Ascending aorta (tissue), 2 donors: ENCODE measurements at regions not wholly inside any gene's neighbourhood (a gene's known extent, or its start where the extent isn't known, plus 50 kb on each side); places are given as distances from the start of the nearest gene placed in this dataset.
"Not testable (repeated sequence)": the region's sequence is repeated elsewhere in the genome, so short reads cannot be mapped to it uniquely, and the experiment has no call there.

Experiments used
- DNase-seq, 2 donors: peaks; one replicate each; pipeline ENCODE4 v3.0.0-alpha.2; 2019; ENCODE audit warnings: low spot score in 2 of 2
- H3K27ac ChIP-seq, 2 donors: fragments of 200-600 bp; sonication (generic); one replicate each; pipeline ENCODE4 v1.5.1; 2016 to 2017; ENCODE audit warnings: mild to moderate bottlenecking in 1 of 2
- H3K27me3 ChIP-seq: fragments of 200-600 bp; sonication (generic); one replicate; pipeline ENCODE4 v1.5.1; 2017
- H3K36me3 ChIP-seq, 2 donors: fragments of 200-600 bp; sonication (generic); one replicate each; pipeline ENCODE4 v1.5.1; 2016
- H3K4me1 ChIP-seq, 2 donors: fragments of 200-600 bp; sonication (generic); one replicate each; pipeline ENCODE4 v1.5.1; 2016 to 2017; ENCODE audit warnings: mild to moderate bottlenecking in 1 of 2
- H3K4me3 ChIP-seq, 2 donors: fragments of 200-600 bp; sonication (generic); one replicate each; pipeline ENCODE4 v1.5.1; 2016 to 2017; ENCODE audit warnings: mild to moderate bottlenecking in 1 of 2
- H3K9me3 ChIP-seq, 2 donors: fragments of 200-600 bp; sonication (generic); one replicate each; pipeline ENCODE4 v1.5.1; 2016
- CTCF ChIP-seq, 3 experiments: fragments of 200-600 bp in 2 of 3; fragments of 450-650 bp in 1 of 3; sonication (generic) in 2 of 3; IDR thresholded peaks; one replicate each; pipeline ENCODE4 v1.5.1; 2016 to 2019; ENCODE audit warnings: antibody characterized with exemption in 3 of 3, mild to moderate bottlenecking in 1 of 3, moderate library complexity in 1 of 3
- intact Hi-C: fragments of 100-400 bp; cut with DNase I; formaldehyde crosslinking; loops from one replicate; pipeline ENCODE4 v1.15.1; 2023

DNA sequence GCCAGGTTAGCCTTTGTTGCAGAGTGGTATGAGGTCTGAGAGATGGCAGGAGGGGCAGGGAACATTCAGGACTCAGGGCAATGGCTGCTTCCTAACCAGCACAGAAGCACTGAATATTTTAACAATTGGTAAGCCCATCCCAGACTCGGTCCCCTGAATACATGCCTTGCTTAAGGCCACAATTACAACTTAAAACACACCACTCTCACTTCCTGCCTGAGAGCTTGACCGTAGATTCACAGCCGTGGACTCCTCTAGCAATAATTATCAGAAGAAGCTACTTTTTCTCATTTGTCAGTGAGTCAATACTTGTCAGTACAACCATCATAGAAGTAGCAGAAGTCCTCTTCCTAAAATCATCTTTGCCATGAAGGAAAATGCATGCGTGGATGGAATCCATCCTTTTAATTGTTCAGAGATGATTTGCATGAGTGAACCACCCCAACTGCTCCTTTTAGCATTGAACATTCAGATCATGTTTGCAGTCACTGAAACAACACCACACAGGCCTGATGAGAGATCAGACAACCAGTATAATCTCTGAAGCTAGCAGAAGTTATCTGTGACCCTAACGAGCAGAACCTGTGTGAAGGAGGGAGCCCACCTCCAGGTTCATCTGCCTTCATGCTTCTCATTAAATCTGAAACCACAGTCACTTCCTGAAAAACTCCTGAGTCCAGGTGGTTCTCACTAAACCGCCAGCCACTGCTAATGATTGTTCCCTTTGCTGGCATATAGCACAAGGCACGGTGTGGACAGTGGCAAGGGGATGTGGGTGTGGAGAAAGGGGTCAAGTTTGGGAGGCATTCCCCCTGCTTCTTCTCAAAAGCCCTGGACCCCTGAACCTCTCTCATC, 333.9 kb upstream of the CNR1 start:
- no peak for TF ChIP-seq CTCF (IDR thresholded peaks at IDR 0.05)
- H3K4me3 ChIP-seq, result no peak overlapping the region
- H3K4me1 ChIP-seq, result no peaks in the 10 kb centered on the region
- peaks cover 0 to under 1% of the 10 kb centered on the region in 2 donors for H3K9me3 ChIP-seq
- DNase-seq, result no peak
- H3K27me3 ChIP-seq, result no peaks in the 10 kb centered on the region
- H3K36me3 ChIP-seq, result no peaks in the 10 kb centered on the region
- H3K27ac ChIP-seq, result no peak overlapping the region
- intact Hi-C loops, result loop anchor here (5.0 kb wide), 1 partner anchor 558 kb away; no protein-coding TSS in a partner anchor

DNA sequence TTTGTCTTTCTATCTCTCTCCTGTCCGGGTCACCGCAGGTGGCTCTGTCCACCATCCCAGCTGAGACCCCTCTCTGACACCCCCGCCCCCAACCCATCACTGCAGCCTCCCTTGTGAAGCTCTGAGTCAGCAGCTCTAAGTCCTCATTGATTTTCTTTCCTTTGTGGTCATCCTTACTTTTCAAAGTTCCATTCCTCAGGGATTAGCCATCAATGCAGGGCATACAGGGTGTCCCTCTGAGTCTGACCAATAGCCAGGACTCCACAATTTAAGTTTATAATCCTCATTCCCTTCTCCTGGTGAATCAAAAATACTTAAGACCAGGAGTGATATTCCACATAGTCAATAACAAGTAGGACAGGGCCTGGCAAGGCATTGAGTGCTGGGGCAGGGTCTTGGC, 333.3 kb upstream of the CNR1 start:
- Histone ChIP-seq H3K4me3 (no peak overlapping the region), H3K27me3 (no peaks in the 10 kb centered on the region), H3K9me3 (no peaks in the 10 kb centered on the region), H3K4me1 (no peaks in the 10 kb centered on the region), H3K27ac (no peak overlapping the region), H3K36me3 (no peaks in the 10 kb centered on the region)
- no peak for TF ChIP-seq CTCF (IDR thresholded peaks at IDR 0.05)
- intact Hi-C loops, result loop anchor here (5.0 kb wide), 1 partner anchor 557 kb away; no protein-coding TSS in a partner anchor
- no peak for DNase-seq

DNA sequence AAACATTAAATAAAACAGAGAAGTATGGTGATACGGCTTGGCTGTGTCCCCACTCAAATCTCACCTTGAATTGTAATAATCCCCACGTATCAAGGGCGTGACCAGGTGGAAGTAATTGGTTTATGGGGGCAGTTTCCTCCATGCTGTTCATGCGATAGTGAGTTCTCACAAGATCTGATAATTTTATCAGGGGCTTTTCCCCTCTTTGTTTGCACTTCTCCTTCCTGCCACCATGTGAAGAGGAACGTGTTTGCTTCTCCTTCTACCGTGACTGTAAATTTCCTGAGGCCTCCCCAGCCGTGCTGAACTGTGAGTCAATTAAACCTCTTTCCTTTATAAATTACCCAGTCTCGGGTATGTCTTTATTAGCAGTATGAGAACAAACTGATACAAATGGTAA, 331.3 kb upstream of the CNR1 start:
- not testable (repeated sequence) for DNase-seq, H3K27ac ChIP-seq, H3K9me3 ChIP-seq, H3K4me1 ChIP-seq, H3K27me3 ChIP-seq, H3K4me3 ChIP-seq, H3K36me3 ChIP-seq
- intact Hi-C loops, result loop anchor here (5.0 kb wide), 1 partner anchor 555 kb away; no protein-coding TSS in a partner anchor

- no peak for TF ChIP-seq CTCF (IDR thresholded peaks at IDR 0.05)
- H3K27ac ChIP-seq, result no peak overlapping the region
- no peak for DNase-seq
- H3K9me3 ChIP-seq, result no peaks in the 10 kb centered on the region
- intact Hi-C loops, result loop anchor here (5.0 kb wide), 2 partner anchors 327 to 552 kb away; partner anchors contain the start of gene CNR1
- H3K27me3 ChIP-seq, result no peaks in the 10 kb centered on the region
- no peak overlapping the region for H3K4me3 ChIP-seq
- no peaks in the 10 kb centered on the region for H3K36me3 ChIP-seq
- H3K4me1 ChIP-seq, result no peaks in the 10 kb centered on the region
Observed at GRCh38 chr6:88494401-88495140, 328.4 kb upstream of the CNR1 start.

- Histone ChIP-seq H3K36me3 (no peaks in the 10 kb centered on the region), H3K27me3 (no peaks in the 10 kb centered on the region), H3K27ac (no peak overlapping the region), H3K4me3 (no peak overlapping the region), H3K4me1 (no peaks in the 10 kb centered on the region), H3K9me3 (no peaks in the 10 kb centered on the region)
- no peak for DNase-seq
- intact Hi-C loops, result loop anchor here (1.0 to 5.0 kb wide), 2 partner anchors 326 to 563 kb away; partner anchors contain the start of gene CNR1
- no peak for TF ChIP-seq CTCF (IDR thresholded peaks at IDR 0.05)
Observed at GRCh38 chr6:88493717-88494116, 327.6 kb upstream of the CNR1 start.

DNA sequence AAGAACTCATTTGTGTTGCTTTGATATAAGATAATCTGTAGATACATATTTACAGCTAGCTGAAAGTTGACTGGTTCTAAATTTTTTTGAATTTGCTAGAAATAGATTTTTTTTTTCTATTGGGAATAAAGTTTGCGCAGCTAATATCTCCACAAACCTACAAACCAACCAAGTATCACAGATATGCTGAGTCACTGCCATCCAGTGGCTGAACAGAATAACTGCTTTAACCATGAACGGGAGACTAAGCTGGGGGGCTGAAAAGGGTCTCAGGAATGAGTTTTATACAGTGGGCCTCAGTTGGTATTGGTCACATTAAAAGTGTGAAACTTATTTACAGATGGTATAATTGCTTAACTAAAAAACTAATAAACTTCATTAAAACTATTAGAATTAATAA, 326.7 kb upstream of the CNR1 start:
- peak in 2 of 3 experiments; percentile 26 to 31 for TF ChIP-seq CTCF (IDR thresholded peaks at IDR 0.05)

More for the DNA sequence above, 326.7 kb upstream of the CNR1 start:
- Histone ChIP-seq H3K27me3 (no peaks in the 10 kb centered on the region), H3K9me3 (peaks cover 0 to 8% of the 10 kb centered on the region in 2 donors), H3K36me3 (no peaks in the 10 kb centered on the region), H3K4me1 (no peaks in the 10 kb centered on the region), H3K27ac (no peak overlapping the region), H3K4me3 (no peak overlapping the region)
- intact Hi-C loops, result loop anchor here (1.0 to 5.0 kb wide), 2 partner anchors 326 to 563 kb away; partner anchors contain the start of gene CNR1
- DNase-seq, result no peak
